HS-27A (cell line): ENCODE measurements at regions not wholly inside any gene's neighbourhood (a gene's known extent, or its start where the extent isn't known, plus 50 kb on each side); places are given as distances from the start of the nearest gene placed in this dataset.

Experiments
- DNase-seq: peaks from one replicate; pipeline ENCODE4 v3.0.0-alpha.2; 2012; ENCODE audit warnings: low read depth, missing footprints

DNA sequence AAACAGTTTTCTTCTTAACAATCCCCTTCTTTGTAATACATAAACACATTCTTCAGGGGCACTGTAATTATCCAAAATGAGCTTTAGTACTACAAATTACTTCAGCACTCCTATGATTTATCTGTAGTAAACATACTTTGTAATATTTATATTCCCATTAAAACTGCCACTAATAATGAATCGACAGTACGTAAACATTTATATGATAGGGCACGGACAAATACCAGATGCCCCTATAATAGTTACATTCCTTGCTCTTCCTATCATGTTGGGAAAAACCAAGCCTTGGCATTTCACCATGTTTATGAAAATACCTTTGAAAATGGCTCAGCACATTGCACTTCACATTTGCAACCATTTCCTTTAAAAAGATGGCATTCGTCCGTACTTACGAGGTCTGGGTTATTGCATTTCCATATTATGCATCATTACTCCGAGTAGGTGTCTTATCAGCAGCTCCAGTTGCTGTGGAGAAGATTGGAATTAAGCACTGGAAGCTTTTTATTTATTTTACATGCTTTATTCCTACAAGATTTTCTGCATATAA, 1043.4 kb downstream of the DIAPH3 start:
- DNase-seq = no peak

DNA sequence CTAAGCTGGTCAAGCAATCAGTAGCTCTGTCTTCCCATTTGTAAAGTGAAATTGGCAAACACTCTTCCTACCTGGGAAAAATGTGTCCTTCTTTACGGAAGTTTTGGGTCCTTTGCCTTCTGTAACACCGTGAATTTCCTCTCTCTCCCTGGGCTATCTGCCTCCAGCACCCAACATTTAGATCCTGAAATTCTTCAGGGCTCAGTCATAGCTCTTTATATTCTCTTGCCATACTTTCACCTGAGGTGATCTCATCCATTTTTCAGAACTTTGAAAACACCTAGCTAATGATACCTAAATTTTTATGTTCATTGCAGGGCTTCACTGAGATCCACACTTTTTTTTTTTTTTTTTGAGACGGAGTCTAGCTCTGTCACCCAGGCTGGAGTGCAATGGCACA, 1042.2 kb downstream of the DIAPH3 start:
- no peak for DNase-seq

DNA sequence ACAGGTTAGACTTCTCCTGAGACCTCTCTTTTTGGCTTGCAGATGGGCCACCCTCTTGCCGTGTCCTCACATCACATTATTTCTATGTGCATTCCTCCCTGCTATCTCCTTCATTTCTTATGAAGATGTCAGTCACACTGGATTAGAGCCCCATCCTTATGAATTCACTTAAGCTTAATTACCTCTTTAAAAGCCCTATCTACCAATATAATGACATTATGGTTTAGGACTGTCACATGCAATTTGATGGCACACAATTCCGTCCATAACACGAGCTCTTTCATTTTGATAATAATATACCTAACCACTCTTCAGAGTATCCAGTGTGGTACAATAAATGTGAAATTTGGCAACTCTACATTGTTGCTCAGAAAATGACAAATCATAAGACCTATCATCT, 1037.3 kb downstream of the DIAPH3 start:
- DNase-seq = no peak

DNA sequence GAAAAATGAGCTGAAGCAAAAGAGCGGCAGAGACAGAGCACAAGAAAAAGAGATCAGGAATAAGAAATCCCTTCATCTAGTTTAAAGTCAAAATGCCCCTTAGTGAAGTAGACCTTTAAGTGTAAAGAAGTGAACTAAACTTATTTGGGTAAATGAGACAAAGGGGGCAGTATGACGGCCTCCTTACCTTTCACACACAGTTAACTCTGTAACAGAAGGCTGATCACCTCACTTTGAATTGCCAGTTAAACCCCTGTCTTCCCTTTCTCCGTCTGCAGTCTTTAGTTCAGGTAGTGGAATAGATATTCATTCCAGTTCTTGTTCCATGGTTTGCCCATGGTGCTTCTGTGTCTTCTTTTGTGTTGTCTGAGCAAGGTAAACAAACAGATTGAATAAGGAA, 1029.8 kb downstream of the DIAPH3 start:
- DNase-seq = no peak

DNA sequence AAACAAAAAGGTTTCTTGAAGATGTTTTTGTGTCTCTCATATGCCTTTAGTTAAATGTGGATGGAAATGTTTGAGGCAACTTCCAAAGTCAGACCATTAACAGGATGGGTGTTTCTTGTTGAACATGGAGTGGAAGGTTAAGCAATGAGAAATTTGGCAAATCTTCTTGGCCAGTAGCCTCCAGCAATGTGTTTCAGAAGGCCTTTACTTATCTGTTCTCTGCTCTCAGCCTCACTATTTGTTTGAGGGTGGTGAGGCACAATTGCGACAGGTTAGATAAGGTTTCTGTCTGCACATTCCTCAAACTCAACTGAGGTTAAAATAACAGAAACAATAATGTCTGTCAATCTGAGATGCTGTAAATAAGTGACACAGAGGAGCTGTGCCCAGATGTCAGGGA, 1019.0 kb downstream of the DIAPH3 start:
- DNase-seq = no peak

DNA sequence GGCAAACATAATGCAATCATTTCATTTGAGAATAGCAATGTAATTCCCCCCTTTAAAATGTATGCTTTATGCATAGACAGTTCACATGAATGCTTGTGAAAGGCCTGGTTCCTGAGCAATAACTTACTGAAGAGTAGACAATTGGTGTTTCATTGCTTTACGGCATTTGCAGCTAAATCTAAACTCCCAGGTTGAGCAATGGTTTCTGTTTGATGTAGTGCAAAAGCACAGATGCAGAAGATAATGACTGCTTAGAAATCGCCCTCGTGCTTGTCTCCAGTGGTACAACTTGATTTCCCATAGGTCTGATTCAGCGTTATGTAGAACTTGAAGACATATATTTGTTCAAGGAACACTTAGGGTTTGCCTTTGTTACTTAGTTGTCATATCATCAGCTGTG, 1018.3 kb downstream of the DIAPH3 start:
- no peak for DNase-seq

DNA sequence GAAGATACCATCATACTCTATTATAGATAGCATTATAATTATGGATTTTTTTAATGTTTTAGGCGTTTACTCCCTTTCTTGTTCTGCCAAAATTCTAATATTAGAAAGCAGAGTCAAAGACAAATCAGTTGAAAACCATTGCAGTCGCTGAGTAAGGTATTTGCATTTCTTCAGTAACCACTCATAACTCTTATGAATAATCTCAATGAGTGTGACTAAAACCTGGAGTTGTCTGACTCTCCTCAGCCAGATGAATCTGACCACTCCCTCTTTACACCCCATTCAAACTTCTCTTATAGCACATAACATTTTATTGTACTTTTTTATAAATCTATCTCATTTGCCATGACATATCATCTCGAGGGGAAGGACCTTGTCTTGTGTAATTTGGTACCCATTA, 1006.5 kb downstream of the DIAPH3 start:
- DNase-seq = no peak

DNA sequence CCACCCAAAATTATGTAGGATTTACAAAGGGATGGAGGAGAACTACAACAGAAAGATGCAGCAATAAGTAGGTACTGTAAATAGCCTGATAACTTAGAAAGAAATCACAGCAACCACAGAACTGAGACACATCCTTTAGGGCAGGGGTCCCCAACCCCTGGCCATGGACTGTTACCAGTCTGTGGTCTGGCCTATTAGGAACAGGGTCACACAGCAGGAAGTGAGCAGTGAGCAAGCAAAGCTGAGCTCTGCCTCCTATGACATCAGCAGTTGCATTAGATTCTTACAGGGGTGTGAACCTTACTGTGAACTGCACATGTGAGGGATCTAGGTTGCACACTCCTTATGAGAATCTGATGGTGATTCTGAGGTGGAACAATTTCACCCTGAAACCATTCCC, 997.6 kb downstream of the DIAPH3 start:
- no peak for DNase-seq

DNA sequence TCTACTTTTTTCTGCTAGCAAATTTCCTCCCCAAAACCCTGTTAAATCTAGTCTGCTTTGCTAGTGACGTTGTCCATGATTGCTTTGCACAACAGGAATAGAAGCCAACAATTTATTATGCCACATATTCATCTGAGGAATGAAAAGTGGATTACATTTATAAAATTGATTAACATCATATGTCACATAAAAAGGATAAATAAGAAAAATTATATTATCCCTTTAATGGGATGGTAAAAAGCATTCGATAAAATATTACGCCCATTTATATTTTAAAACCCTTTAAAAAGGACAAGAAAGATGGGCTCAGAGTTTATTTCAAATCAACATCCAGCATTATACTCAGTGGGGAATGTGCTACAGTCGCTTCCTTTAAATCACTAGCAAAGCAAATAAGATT, 991.7 kb downstream of the DIAPH3 start:
- DNase-seq = no peak

DNA sequence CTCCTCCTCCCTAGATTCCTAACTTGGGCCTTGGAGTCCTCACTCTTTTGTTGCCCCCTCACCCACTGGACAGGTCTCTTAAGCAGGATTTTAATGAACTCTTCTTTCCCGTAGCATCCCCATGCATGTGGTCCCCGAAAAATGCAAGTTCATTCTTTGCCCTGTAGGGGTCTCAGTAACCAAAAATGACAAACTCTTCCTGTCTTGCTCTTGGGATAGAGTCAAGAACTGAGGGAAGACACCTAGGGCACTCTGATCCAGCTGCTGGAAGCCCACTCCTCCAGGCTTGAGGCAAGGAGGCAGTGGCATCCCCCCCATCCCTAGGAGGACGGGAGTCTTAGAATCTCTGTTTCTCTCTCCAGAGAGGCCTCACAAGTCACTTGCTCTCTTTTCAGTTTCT, 987.0 kb downstream of the DIAPH3 start:
- DNase-seq = no peak

DNA sequence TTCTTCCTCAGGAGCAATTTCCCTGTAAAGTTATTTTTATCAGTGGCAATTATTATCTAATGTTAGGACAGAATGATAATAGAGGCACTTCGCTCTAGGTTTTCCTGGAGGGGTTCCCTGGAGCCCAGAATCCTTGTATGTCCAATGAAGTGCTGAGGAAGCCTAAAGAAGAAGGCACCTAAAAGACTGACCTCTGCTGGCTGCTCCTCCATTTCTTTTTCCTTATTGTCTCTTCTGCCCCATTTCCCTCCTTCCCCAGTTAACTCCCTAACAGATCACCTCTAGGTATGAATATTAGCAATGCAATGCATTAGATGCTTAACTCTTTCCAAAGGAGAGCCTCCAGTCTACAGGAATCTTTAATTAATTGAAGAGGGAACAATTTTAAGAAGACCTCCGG, 985.4 kb downstream of the DIAPH3 start:
- no peak for DNase-seq

DNA sequence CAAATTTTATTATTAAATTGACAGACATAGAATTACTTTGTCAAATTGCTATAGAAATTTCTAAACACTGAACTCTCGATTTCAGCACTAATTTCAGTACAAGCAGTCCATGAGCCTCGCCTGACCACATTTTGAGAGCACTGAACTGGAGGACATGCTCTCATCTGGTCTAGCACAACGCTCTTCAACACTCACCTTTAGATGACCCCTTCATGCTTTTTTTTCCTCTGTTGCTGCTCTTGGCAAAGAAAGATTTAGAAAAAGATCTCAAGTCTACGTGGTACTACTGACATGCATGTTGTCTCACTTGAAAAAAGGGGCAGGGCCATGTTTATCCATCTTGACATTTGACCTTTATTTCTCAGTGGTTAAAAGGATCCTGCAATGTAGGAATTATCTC, 981.5 kb downstream of the DIAPH3 start:
- DNase-seq = no peak

DNA sequence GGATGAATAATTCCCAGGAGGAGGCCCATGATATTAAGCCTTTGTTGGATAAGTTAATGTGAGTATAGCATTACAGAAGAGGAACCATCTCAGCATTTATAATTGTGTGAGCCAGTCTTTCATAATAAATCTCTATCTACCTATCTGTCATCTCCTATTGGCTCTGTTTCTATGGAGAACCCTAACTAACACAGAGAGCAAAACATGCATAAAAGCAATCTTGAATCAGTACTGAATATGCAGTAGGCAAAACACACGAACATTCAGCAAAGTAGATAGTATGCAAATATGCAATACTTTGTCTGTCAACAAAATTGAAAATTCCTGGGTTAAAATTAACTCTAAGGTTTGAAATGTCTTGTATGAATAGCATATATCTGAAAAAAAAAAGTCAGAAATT, 966.3 kb downstream of the DIAPH3 start:
- no peak for DNase-seq

DNA sequence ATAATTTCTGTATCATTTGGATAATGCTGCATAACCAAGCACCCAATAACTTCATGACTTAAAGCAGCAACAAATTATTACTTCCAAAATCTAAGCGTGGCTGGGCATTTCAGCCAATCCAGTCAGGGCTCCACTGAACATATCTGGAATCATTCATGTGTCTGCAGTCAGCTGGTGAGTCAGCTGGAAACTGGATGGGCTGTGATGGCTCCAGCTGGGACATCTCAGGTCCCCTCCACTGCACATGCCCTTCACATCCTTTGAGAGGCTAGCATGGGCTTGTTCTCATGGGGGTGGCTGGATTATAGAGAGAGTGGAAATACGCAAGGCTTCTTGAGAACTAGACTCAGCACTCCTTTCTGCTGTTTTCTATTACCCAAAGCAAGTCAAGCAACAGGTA, 961.9 kb downstream of the DIAPH3 start:
- no peak for DNase-seq

DNA sequence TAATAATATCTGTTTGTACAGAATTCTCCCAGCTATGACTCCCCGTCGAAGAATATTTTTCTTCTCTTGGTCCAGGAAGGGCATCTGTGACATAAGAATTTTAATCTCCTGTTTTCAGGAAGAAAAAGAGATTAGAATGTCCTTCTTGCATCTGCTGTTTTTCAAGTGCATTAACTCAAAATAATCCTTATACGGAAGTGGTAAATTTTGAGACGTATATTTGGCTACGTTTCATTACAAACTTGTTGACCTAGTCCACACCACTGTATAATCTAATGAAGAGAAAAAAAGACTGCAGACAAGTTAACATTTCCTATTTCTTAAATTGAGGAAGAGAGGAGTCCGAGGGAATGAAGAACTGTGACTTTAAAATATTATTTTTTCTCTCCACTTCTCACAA, 959.9 kb downstream of the DIAPH3 start:
- no peak for DNase-seq

DNA sequence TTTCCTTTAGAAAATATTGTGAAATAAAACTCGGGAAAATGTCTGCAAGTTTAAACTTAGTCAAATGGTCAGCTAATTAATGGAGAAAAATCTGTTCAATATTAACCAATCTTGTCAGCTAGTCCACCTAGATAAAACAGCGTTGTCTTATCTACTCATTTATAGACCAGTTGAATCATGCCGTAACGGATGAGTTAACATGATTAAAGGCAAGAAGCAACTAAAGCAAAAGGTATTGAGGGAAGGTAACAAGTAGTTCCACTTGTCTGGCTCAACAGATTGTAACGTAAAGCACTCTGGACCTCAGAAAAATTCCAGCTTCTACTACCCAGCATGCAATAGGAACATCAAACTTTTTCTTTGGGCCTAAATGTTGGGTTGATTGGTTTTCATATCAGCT, 958.2 kb downstream of the DIAPH3 start:
- no peak for DNase-seq

DNA sequence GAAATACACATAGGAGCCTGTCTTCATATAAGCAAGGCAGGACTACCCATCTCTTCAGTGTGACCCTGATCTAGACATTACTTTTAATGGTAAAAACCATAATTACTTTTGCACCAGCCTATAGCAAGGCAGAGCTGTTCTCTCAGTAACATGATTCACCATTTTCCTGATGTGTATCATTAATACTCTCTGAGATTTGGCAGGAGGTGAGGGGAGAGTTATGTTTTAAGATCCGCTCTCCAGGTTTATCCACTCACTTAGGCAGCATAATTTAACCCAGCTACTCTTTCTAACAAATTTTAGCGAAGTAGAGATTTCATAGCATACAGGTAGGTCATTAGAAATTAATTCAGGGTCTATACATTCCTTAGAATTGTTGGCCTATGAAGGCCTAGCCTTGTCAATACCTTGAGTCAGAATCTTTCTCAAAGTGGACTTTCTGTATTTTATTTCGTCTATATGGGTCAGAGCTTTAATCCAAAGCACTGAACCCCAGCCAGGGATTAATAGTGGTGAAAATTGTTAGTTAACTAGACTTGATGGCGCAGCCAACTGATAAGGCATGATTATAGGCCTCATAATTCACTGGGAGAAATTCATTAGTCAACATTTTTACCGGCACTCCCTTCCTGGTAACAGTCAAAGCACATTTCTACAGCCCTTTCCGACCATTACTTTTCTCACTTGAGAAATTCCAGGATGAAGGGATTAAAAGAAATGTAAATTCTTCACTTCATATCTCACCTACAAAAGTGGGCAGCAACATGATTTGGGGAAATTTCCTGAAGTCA, 955.1 kb downstream of the DIAPH3 start:
- DNase-seq = no peak

DNA sequence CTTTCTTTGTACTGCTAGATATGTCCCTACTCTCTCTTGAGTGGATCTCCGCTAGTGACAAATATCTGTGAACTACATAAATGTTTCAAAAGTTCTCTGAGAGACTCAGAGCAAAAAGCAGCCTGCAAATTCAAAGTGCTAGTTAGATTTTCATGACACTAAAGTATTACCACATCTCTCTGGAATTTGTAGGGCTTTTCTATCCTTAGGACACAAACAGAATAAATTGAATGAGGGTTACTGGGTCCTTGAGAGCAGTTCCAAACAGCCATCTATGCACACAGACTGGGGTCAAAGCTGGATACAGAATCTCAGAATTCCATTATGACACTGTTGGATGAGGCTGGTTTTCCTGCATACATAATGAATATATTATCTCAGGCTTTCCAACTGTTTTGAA, 953.2 kb downstream of the DIAPH3 start:
- DNase-seq = no peak

DNA sequence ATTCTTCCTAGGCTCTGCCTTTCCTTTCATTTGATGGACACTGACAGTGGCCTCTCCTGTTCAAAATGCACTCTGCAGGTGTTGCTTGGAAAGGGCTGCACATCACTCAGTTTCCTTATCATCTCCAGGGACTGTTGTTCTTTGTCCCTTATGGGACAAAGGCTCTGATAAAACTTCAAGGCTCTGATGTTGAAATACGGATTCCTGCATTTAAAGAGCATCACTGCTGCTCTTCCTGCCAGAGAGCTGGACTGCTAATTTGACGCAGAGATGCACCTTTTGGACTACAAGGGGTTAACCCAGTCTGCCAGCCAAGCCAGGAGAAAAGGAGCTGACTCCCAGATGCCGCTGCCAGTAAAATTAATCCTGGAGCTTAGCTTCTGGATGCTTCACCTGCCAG, 952.1 kb downstream of the DIAPH3 start:
- DNase-seq = no peak

DNA sequence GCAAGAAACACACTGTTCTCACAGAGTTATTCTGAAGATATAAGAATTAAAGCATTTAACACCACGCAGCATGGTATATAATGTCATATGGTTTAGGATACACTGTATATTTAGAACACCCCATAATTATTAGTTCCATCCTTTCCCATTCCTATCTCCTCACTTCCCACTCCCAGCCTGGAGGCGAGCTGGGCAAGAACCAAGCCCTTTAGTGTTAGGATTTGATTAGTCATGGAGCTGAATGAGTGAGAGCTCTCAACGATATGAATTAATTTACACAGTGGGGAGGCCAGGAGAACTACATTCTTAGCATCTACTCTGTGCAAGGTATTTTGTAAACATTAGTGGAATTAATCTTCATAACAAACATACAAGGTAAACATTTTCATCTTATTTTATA, 934.3 kb downstream of the DIAPH3 start:
- DNase-seq = no peak

DNA sequence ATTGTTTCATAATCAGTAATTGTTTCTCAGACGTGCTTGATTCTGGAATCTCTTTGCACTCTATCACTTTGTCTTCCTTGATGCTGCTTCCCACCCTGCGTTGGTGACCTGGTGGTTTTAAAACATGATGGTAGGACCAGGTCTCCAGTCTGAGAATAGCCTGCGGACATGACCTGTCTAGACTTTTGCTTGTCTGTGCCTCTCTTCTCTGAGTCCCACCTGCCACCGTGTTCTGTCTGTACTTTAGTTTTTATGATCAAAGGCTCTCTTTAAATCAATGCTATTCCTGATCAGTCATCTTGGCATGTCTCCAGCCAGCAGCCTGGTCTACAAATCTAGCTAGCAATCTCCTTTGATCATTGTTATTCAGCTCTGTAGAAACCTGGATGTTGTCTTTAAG, 933.9 kb downstream of the DIAPH3 start:
- no peak for DNase-seq

DNA sequence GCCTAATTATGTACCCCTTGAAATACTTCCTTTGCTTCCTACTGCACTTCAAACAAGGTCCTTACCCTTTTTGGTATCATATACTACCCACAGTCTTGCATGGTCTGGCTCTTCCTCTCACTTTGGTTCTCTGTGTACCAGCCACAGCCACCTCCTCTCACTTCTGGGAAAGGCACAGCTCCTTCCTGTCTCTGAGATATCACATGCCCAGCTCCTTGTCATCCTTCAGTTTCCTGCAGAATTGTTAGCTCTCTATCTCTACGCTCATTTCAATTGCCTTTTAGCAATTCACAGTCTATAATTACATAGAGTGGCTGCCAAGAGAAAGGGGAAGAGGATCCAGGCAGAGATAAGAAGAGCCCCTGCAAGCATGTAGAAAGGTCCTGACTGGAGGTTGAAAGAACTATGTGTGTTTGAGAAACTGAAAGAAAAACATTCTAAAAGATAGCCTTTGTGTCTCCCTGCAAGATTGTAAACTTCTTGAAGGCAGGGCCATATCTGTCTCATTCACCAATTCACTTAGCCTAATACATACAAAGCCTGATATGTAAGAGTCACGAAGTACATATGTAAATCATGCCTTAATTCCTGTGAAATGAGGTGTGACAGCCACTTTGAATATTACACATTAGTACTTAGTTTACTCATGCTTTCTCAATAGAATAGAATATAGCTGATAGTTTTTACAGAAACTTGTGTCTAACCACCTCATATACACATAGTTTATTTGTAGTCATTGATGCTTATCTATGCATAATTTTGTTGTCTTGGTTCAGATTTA, 933.1 kb downstream of the DIAPH3 start:
- no peak for DNase-seq

DNA sequence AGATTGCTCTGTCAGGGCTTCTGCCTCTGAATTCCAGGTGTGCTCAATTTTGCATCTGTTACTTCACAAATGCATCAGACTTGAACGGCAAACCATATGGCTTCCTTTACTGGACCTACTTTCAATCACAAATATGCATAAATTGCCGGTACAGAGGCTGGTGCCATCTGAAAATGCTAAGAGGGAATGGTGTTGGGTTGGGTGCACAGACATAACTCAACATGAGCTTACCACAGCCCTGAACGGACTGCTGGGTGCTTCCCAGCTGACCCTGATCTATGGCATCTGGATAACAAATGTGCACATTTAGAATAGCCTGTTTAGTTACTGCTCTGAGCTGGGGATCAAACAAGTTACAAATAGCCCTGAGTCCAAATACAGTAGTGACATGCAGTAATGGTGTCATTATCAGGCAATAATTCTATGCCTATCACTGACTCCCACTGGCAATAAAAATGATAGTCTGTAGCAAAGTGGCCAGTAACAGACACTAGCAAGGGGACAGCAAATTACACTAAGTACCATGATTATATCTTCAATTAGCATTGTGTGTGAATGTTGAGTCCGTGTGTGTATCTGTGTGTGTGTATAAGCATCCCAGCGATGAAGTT, 927.3 kb downstream of the DIAPH3 start:
- DNase-seq = no peak
